Heart left ventricle (tissue), 13 donors: ENCODE measurements at regions not wholly inside any gene's neighbourhood (a gene's known extent, or its start where the extent isn't known, plus 50 kb on each side); places are given as distances from the start of the nearest gene placed in this dataset.

Experiments
- CTCF ChIP-seq, 12 donors: fragments of 200-600 bp; sonication (generic) in 4 of 12; IDR thresholded peaks; one replicate each; pipeline versions ENCODE4 v1.5.0 to v1.8.0; 2018 to 2022; ENCODE audit warnings: antibody characterized with exemption in 12 of 12, mild to moderate bottlenecking in 5 of 12
- POLR2A ChIP-seq, 2 donors: fragments of 450-650 bp; IDR thresholded peaks; one replicate each; pipeline ENCODE4 v1.6.1; 2017; ENCODE audit warnings: antibody characterized with exemption in 2 of 2, mild to moderate bottlenecking in 2 of 2, moderate library complexity in 2 of 2
- donor health status: ischemic (EF 13 %, LVEDD 7.1; RV severe dilation, severe dysfunction).
- donor health status: DM: no; HTN: yes; CAD: no.
- donor health status: DM: no; HTN: no; CAD: no.
- donor health status: ischemic (EF 25% LVEDD 6.9; RV normal size, moderate dysfunction).
- donor health status: ischemic (EF 25% LVEDD 5.7; RV mildly dilated, moderate dysfunction).
- donor health status: ischemic (EF 35%, LVEDD 5.7; RV mildly dilated, moderate dysfunction).
- donor health status: nonischemic (EF 11% LVEDD 7.7; RV severe dilation, severe dysfunction).
- donor health status: DM: yes; HTN: yes; CAD: no.
- donor health status: PGD.
- donor health status: ischemic (EF 29% LVEDD 5.4; RV normal size, mild dysfunction).
- donor health status: nonischemic (EF 23%, LVEDD 6.1; RV moderate dilation, normal function).

GRCh38 chr2:17336458-17336857 lies 181.8 kb downstream of the RAD51AP2 start:
- TF ChIP-seq POLR2A (IDR thresholded peaks at IDR 0.05) (no peak), CTCF (IDR thresholded peaks at IDR 0.05) (no peak)
